ENCODE measurements at regions not wholly inside any gene's neighbourhood (a gene's known extent, or its start where the extent isn't known, plus 50 kb on each side); places are given as distances from the start of the nearest gene placed in this dataset.

DNA sequence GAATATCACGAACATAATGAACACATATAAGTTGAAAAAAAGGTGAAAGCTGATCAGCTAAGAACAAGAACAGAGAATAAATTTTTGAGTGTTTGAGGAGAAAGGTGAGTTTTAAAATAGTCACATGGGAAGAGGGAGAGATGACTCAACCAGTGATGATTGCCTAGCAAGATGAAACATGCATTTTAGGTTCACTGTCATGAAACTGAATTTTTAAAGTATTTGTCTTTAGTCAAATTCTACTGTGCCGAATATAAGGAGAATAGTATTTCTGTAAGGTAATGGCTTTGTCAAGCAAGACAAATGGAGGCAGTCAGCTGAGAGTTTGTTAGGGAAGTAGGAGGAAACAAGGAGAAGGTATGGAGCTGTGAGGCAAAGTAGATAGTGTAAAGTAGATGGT, 2557.4 kb downstream of the PCDH9 start:
- TF ChIP-seq CREB5 (CRISPR knock-in tag; IDR thresholded peaks at IDR 0.05; ENCODE audit: low read depth) (no peak), RARB (CRISPR knock-in tag; IDR thresholded peaks at IDR 0.05) (no peak), PPARA (CRISPR knock-in tag; IDR thresholded peaks at IDR 0.05; ENCODE audit: borderline replicate concordance) (no peak), PATZ1 (CRISPR knock-in tag; IDR thresholded peaks at IDR 0.05; ENCODE audit: borderline replicate concordance) (no peak)
